Uterus (tissue), 3 donors: ENCODE measurements at regions not wholly inside any gene's neighbourhood (a gene's known extent, or its start where the extent isn't known, plus 50 kb on each side); places are given as distances from the start of the nearest gene placed in this dataset.

Experiments
- DNase-seq, 2 donors: peaks; one replicate each; pipeline ENCODE4 v3.0.0-alpha.2; 2019 to 2020
- H3K27ac ChIP-seq, 2 donors: fragments of 200-600 bp; sonication (generic); 1 replicate in 1 of 2; 2 replicates in 1 of 2; pipeline ENCODE4 v1.5.1; 2016 to 2018
- H3K27me3 ChIP-seq, 2 donors: fragments of 200-600 bp; sonication (generic); one replicate each; pipeline ENCODE4 v1.5.1; 2018 to 2019; ENCODE audit warnings: control low read depth in 1 of 2
- H3K36me3 ChIP-seq, 2 donors: fragments of 200-600 bp; sonication (generic); one replicate each; pipeline ENCODE4 v1.5.1; 2019; ENCODE audit warnings: control low read depth in 1 of 2
- H3K4me1 ChIP-seq, 2 donors: fragments of 200-600 bp; sonication (generic); one replicate each; pipeline ENCODE4 v1.5.1; 2018 to 2019; ENCODE audit warnings: control low read depth in 1 of 2
- H3K4me3 ChIP-seq, 2 donors: fragments of 200-600 bp; sonication (generic); 1 replicate in 1 of 2; 2 replicates in 1 of 2; pipeline ENCODE4 v1.5.1; 2018 to 2019; ENCODE audit warnings: mild to moderate bottlenecking in 1 of 2
- H3K9me3 ChIP-seq, 2 donors: fragments of 200-600 bp; sonication (generic); one replicate each; pipeline ENCODE4 v1.5.1; 2019; ENCODE audit warnings: control low read depth in 1 of 2
- CTCF ChIP-seq, 4 experiments: fragments of 200-600 bp in 2 of 4; fragments of 450-650 bp in 2 of 4; sonication (generic) in 2 of 4; IDR thresholded peaks; one replicate each; pipeline ENCODE4 v1.5.1; 2016 to 2019; ENCODE audit warnings: antibody characterized with exemption in 4 of 4, mild to moderate bottlenecking in 2 of 4, moderate library complexity in 1 of 4
- POLR2A ChIP-seq, 2 donors: fragments of 450-650 bp; IDR thresholded peaks; one replicate each; pipeline ENCODE4 v1.6.1; 2016; ENCODE audit warnings: antibody characterized with exemption in 2 of 2, mild to moderate bottlenecking in 1 of 2, moderate library complexity in 1 of 2
- intact Hi-C: fragments of 100-400 bp; cut with DNase I; formaldehyde crosslinking; loops from one replicate; pipeline ENCODE4 v1.15.1; 2023; ENCODE audit warnings: low total_unique reads
- donor health status: DM: yes; HTN: yes; CAD: no.

GRCh38 chr22:34430386-34430785 is 510.1 kb upstream of the LARGE1 start:
- intact Hi-C loops = no loop called here
- H3K4me1 ChIP-seq = no peaks in the 10 kb centered on the region
- DNase-seq = no peak
- no peak overlapping the region for H3K4me3 ChIP-seq
- H3K9me3 ChIP-seq = no peaks in the 10 kb centered on the region
- no peaks in the 10 kb centered on the region for H3K36me3 ChIP-seq
- TF ChIP-seq POLR2A (IDR thresholded peaks at IDR 0.05) (no peak), CTCF (IDR thresholded peaks at IDR 0.05) (no peak)
- H3K27me3 ChIP-seq = no peaks in the 10 kb centered on the region
- H3K27ac ChIP-seq = no peak overlapping the region

GRCh38 chr22:34434371-34434770 is 514.1 kb upstream of the LARGE1 start:
- Histone ChIP-seq H3K4me1 (no peaks in the 10 kb centered on the region), H3K4me3 (no peak overlapping the region), H3K36me3 (no peaks in the 10 kb centered on the region), H3K27me3 (no peaks in the 10 kb centered on the region), H3K27ac (no peak overlapping the region), H3K9me3 (no peaks in the 10 kb centered on the region)
- intact Hi-C loops = no loop called here
- no peak for TF ChIP-seq CTCF (IDR thresholded peaks at IDR 0.05)
- TF ChIP-seq POLR2A (IDR thresholded peaks at IDR 0.05) = no peak
- no peak for DNase-seq

- H3K4me3 ChIP-seq = no peak overlapping the region
- H3K9me3 ChIP-seq = no peaks in the 10 kb centered on the region
- intact Hi-C loops = no loop called here
- no peak overlapping the region for H3K27ac ChIP-seq
- no peak for DNase-seq
- no peaks in the 10 kb centered on the region for H3K36me3 ChIP-seq
- H3K27me3 ChIP-seq = no peaks in the 10 kb centered on the region
- H3K4me1 ChIP-seq = no peaks in the 10 kb centered on the region
- no peak for TF ChIP-seq POLR2A (IDR thresholded peaks at IDR 0.05)
- TF ChIP-seq CTCF (IDR thresholded peaks at IDR 0.05) = no peak
These were observed 516.9 kb upstream of the LARGE1 start for GRCh38 chr22:34437140-34437539.

GRCh38 chr22:34454598-34454997 is 534.3 kb upstream of the LARGE1 start:
- intact Hi-C loops = no loop called here
- H3K9me3 ChIP-seq = no peaks in the 10 kb centered on the region

GRCh38 chr22:34462795-34463194 is 542.5 kb upstream of the LARGE1 start:
- Histone ChIP-seq H3K4me3 (no peak overlapping the region), H3K27me3 (no peaks in the 10 kb centered on the region), H3K4me1 (no peaks in the 10 kb centered on the region), H3K9me3 (no peaks in the 10 kb centered on the region), H3K27ac (no peak overlapping the region), H3K36me3 (no peaks in the 10 kb centered on the region)
- intact Hi-C loops = no loop called here
- TF ChIP-seq CTCF (IDR thresholded peaks at IDR 0.05) (no peak), POLR2A (IDR thresholded peaks at IDR 0.05) (no peak)
- no peak for DNase-seq

More at GRCh38 chr22:34454598-34454997, 534.3 kb upstream of the LARGE1 start:
- H3K36me3 ChIP-seq = no peaks in the 10 kb centered on the region
- no peak overlapping the region for H3K4me3 ChIP-seq
- no peaks in the 10 kb centered on the region for H3K27me3 ChIP-seq
- H3K4me1 ChIP-seq = no peaks in the 10 kb centered on the region
- no peak overlapping the region for H3K27ac ChIP-seq
- TF ChIP-seq POLR2A (IDR thresholded peaks at IDR 0.05) = no peak
- TF ChIP-seq CTCF (IDR thresholded peaks at IDR 0.05) = no peak
- DNase-seq = no peak
